Kidney epithelial cell (primary cell): ENCODE measurements at regions not wholly inside any gene's neighbourhood (a gene's known extent, or its start where the extent isn't known, plus 50 kb on each side); places are given as distances from the start of the nearest gene placed in this dataset.

Source experiments
- DNase-seq: peaks from one replicate; pipeline ENCODE4 v3.0.0-alpha.2; 2010; ENCODE audit warnings: low read depth
- H3K27me3 ChIP-seq: 2 replicates; pipeline ENCODE4 v1.6.0; 2011; ENCODE audit warnings: low read length; ENCODE audit not compliant: control insufficient read depth, insufficient read depth
- H3K36me3 ChIP-seq: 2 replicates; pipeline ENCODE4 v1.5.1; 2011; ENCODE audit warnings: low read length; ENCODE audit not compliant: control insufficient read depth, insufficient read depth
- H3K4me3 ChIP-seq: 2 replicates; pipeline ENCODE4 v1.5.1; 2011; ENCODE audit warnings: low read depth, mild to moderate bottlenecking, control low read depth, low read length
- TF ChIP-seq, protein P1 (sequence below): IDR thresholded peaks from 2 replicates; pipeline ENCODE4 v1.5.1; 2011; ENCODE audit warnings: mild to moderate bottlenecking, moderate library complexity, low read length, control low read depth, inconsistent platforms; ENCODE audit not compliant: insufficient read depth, poor library complexity, severe bottlenecking

DNA sequence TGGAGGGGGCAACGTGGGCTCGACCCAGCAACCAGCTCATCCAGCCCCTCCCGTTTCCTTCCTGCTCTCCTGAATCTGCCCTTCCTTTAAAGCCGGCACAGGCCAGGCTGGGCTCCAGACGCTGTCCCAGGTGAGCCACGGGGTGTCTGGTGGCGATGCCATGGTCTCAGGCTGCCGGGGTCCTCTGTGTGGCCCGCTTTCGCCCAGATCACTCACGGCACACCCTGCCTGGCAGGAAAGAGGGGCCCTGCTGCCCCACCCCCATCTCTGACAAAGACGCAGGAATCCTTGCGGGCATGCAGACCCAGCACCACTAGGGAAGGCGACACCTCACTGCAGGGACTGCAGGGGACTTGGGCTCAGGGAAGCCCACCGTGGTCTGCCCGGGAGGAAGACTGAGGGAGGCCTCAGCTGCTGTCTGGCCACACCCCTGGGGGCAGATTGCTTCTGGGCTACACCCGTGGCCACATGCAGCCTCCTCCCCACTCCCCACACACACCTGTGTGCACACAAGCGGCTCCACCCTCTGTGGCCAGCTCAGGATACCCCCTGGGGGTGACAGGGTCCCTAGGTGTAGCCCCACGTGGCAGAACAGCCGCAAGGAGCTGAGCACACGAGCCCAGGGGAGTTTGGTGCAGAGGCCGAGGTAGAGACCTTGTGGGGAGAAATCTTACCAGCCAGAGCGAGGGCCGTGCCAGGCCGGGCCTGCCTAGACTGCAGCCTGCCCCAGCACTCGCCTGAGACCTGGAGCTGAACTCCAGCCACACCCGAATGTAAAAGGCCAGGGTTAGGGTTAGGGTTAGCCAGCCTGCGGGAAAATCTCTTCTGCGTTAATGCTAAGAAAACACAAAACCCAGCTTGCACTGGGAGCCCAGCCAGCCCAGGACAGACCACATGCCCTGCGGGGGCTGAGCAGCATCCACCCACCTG is 104.6 kb downstream of the DLL1 start:
- no peaks in the 10 kb centered on the region for H3K36me3 ChIP-seq
- TF ChIP-seq, protein P1, sequence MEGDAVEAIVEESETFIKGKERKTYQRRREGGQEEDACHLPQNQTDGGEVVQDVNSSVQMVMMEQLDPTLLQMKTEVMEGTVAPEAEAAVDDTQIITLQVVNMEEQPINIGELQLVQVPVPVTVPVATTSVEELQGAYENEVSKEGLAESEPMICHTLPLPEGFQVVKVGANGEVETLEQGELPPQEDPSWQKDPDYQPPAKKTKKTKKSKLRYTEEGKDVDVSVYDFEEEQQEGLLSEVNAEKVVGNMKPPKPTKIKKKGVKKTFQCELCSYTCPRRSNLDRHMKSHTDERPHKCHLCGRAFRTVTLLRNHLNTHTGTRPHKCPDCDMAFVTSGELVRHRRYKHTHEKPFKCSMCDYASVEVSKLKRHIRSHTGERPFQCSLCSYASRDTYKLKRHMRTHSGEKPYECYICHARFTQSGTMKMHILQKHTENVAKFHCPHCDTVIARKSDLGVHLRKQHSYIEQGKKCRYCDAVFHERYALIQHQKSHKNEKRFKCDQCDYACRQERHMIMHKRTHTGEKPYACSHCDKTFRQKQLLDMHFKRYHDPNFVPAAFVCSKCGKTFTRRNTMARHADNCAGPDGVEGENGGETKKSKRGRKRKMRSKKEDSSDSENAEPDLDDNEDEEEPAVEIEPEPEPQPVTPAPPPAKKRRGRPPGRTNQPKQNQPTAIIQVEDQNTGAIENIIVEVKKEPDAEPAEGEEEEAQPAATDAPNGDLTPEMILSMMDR, result no peak
- H3K4me3 ChIP-seq, result no peak overlapping the region
- H3K27me3 ChIP-seq, result no peaks in the 10 kb centered on the region
- DNase-seq, result no peak

- TF ChIP-seq, protein P1, result no peak
- no peaks in the 10 kb centered on the region for H3K27me3 ChIP-seq
- H3K4me3 ChIP-seq, result no peak overlapping the region
- H3K36me3 ChIP-seq, result no peaks in the 10 kb centered on the region
- no peak for DNase-seq
Observed at GRCh38 chr6:170185175-170185978, 105.5 kb downstream of the DLL1 start.

DNA sequence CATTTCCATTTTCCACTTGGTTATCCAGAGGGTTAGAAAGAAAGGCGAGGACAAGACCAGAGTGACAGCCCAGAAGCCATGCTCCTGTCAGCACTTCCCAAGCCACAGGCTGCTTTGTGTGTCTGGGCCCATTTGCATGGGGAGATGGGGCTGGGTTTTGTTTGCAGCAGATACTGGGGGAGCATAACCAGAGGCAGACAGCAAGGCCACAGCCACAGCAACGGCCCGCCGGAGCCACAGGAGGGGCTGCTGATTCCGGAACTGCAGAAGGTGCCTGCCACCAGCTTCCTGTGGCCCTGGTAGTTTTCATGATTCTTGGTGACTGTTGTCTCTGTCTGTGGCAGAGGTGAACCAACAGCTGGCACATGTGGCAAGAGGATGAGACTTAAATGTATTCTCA is 106.6 kb downstream of the DLL1 start:
- DNase-seq, result no peak
- Histone ChIP-seq H3K4me3 (no peak overlapping the region), H3K36me3 (no peaks in the 10 kb centered on the region), H3K27me3 (no peaks in the 10 kb centered on the region)
- TF ChIP-seq, protein P1, result no peak

- TF ChIP-seq, protein P1, result no peak
- H3K27me3 ChIP-seq, result no peaks in the 10 kb centered on the region
Observed at GRCh38 chr6:170183521-170183920, 107.4 kb downstream of the DLL1 start.

DNA sequence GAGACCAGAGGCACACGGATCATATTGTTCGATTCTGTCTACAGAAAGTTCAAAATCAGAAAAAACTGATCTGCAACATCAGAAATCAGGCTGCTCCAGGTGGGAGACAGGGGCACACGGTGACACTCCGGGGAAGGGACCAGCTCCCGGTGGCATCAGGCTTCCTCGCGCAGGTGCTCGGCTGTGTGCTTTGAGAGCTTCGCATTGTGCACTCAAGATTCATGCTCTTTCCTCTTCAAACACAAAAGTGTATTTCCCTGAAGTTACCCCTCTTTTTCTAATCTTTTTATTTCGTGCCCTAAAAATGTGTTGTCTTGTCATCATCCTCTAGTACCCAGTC is 108.1 kb downstream of the DLL1 start:
- TF ChIP-seq, protein P1, result no peak
- no peaks in the 10 kb centered on the region for H3K27me3 ChIP-seq
- DNase-seq, result no peak

More at GRCh38 chr6:170183521-170183920, 107.4 kb downstream of the DLL1 start:
- DNase-seq, result no peak
- Histone ChIP-seq H3K4me3 (no peak overlapping the region), H3K36me3 (no peaks in the 10 kb centered on the region)

More for the DNA sequence above, 108.1 kb downstream of the DLL1 start:
- H3K4me3 ChIP-seq, result no peak overlapping the region
- H3K36me3 ChIP-seq, result no peaks in the 10 kb centered on the region
